ENCODE measurements at regions not wholly inside any gene's neighbourhood (a gene's known extent, or its start where the extent isn't known, plus 50 kb on each side); places are given as distances from the start of the nearest gene placed in this dataset.

- no CpG with 5 or more reads among the region's 6 CpGs for WGBS, 2 donors (ENCODE audit: extremely low coverage in 2 of 2, insufficient read length in 2 of 2, insufficient replicate concordance in 1 of 2)
- no peak overlapping the region for H3K27ac ChIP-seq (replicated peaks; ENCODE audit: low read length)
- no peaks in the 10 kb centered on the region for H3K79me1 ChIP-seq (ENCODE audit: low read depth, low read length)
These were observed 317.4 kb upstream of the UBE2E2 start for GRCh38 chr3:22885574-22886341.

GRCh38 chr3:22886439-22887068 is 316.6 kb upstream of the UBE2E2 start:
- H3K9ac ChIP-seq (ENCODE audit: low read depth, low read length, poor library complexity) = no peak overlapping the region
- no peak overlapping the region for H3K14ac ChIP-seq (ENCODE audit: low read length)
- H2BK120ac ChIP-seq (ENCODE audit: low read depth, low read length) = no peak overlapping the region
- no peak overlapping the region for H4K91ac ChIP-seq (ENCODE audit: low read depth, low read length, poor library complexity)
- H2AFZ ChIP-seq (ENCODE audit: low read length) = no peak overlapping the region
- H3K4me3 ChIP-seq (ENCODE audit: low read length in 2 of 2) = no peak overlapping the region
- no peak overlapping the region for H3K27ac ChIP-seq (replicated peaks; ENCODE audit: low read length)
- no peak overlapping the region for H2BK5ac ChIP-seq (ENCODE audit: low read length)
- no peak overlapping the region for H4K8ac ChIP-seq (ENCODE audit: low read depth, low read length)
- DNase-seq (ENCODE audit: low spot score) = no peak
- no peak overlapping the region for H3K18ac ChIP-seq (ENCODE audit: low read length)
- WGBS, 2 donors (ENCODE audit: extremely low coverage in 2 of 2, insufficient read length in 2 of 2, insufficient replicate concordance in 1 of 2) = no CpG with 5 or more reads among the region's 4 CpGs
- H3K9me3 ChIP-seq (replicated peaks in 1 of 2; ENCODE audit: control insufficient read depth in 2 of 2, insufficient read depth in 1 of 2, low read depth in 1 of 2, low read length in 2 of 2) = no peaks in the 10 kb centered on the region
- no peaks in the 10 kb centered on the region for H3K79me1 ChIP-seq (ENCODE audit: low read depth, low read length)
- H3K4ac ChIP-seq (ENCODE audit: low read length) = no peak overlapping the region
- no peaks in the 10 kb centered on the region for H3K36me3 ChIP-seq (replicated peaks in 1 of 2; ENCODE audit: control insufficient read depth in 2 of 2, insufficient read depth in 2 of 2, low read length in 2 of 2)
- H3K23ac ChIP-seq (ENCODE audit: low read depth, low read length, poor library complexity) = no peak overlapping the region
- no peak overlapping the region for H2BK15ac ChIP-seq (ENCODE audit: low read length)
- no peak overlapping the region for H2AK5ac ChIP-seq (ENCODE audit: low read depth, low read length)
- no peak overlapping the region for H3K4me2 ChIP-seq (ENCODE audit: insufficient read depth, low read length, poor library complexity, severe bottlenecking)
- H2BK12ac ChIP-seq (ENCODE audit: low read length) = no peak overlapping the region
- H3K27me3 ChIP-seq (ENCODE audit: control insufficient read depth in 3 of 3, insufficient read depth in 3 of 3, low read depth in 1 of 3, low read length in 3 of 3) = no peaks in the 10 kb centered on the region
- H3K4me1 ChIP-seq (ENCODE audit: control insufficient read depth in 2 of 2, insufficient read depth in 1 of 2, low read depth in 1 of 2, low read length in 2 of 2) = no peaks in the 10 kb centered on the region

More at GRCh38 chr3:22885574-22886341, 317.4 kb upstream of the UBE2E2 start:
- H3K23ac ChIP-seq (ENCODE audit: low read depth, low read length, poor library complexity) = no peak overlapping the region
- DNase-seq (ENCODE audit: low spot score) = no peak
- no peaks in the 10 kb centered on the region for H3K27me3 ChIP-seq (ENCODE audit: control insufficient read depth in 3 of 3, insufficient read depth in 3 of 3, low read depth in 1 of 3, low read length in 3 of 3)
- no peak overlapping the region for H4K8ac ChIP-seq (ENCODE audit: low read depth, low read length)
- H2AFZ ChIP-seq (ENCODE audit: low read length) = no peak overlapping the region
- no peaks in the 10 kb centered on the region for H3K36me3 ChIP-seq (replicated peaks in 1 of 2; ENCODE audit: control insufficient read depth in 2 of 2, insufficient read depth in 2 of 2, low read length in 2 of 2)
- H3K4me1 ChIP-seq (ENCODE audit: control insufficient read depth in 2 of 2, insufficient read depth in 1 of 2, low read depth in 1 of 2, low read length in 2 of 2) = no peaks in the 10 kb centered on the region
- H2BK120ac ChIP-seq (ENCODE audit: low read depth, low read length) = no peak overlapping the region
- no peak overlapping the region for H4K91ac ChIP-seq (ENCODE audit: low read depth, low read length, poor library complexity)
- H3K14ac ChIP-seq (ENCODE audit: low read length) = no peak overlapping the region
- H2AK5ac ChIP-seq (ENCODE audit: low read depth, low read length) = no peak overlapping the region
- H3K4me2 ChIP-seq (ENCODE audit: insufficient read depth, low read length, poor library complexity, severe bottlenecking) = no peak overlapping the region
- H3K4ac ChIP-seq (ENCODE audit: low read length) = no peak overlapping the region
- H3K9me3 ChIP-seq (replicated peaks in 1 of 2; ENCODE audit: control insufficient read depth in 2 of 2, insufficient read depth in 1 of 2, low read depth in 1 of 2, low read length in 2 of 2) = no peaks in the 10 kb centered on the region
- H2BK12ac ChIP-seq (ENCODE audit: low read length) = no peak overlapping the region
- H2BK5ac ChIP-seq (ENCODE audit: low read length) = no peak overlapping the region
- no peak overlapping the region for H3K18ac ChIP-seq (ENCODE audit: low read length)
- no peak overlapping the region for H3K4me3 ChIP-seq (ENCODE audit: low read length in 2 of 2)
- no peak overlapping the region for H2BK15ac ChIP-seq (ENCODE audit: low read length)
- H3K9ac ChIP-seq (ENCODE audit: low read depth, low read length, poor library complexity) = no peak overlapping the region

- Histone ChIP-seq H3K9ac (ENCODE audit: low read depth, low read length, poor library complexity) (no peak overlapping the region), H3K79me1 (ENCODE audit: low read depth, low read length) (no peaks in the 10 kb centered on the region), H3K14ac (ENCODE audit: low read length) (no peak overlapping the region), H3K36me3 (replicated peaks in 1 of 2; ENCODE audit: control insufficient read depth in 2 of 2, insufficient read depth in 2 of 2, low read length in 2 of 2) (no peaks in the 10 kb centered on the region), H3K4me1 (ENCODE audit: control insufficient read depth in 2 of 2, insufficient read depth in 1 of 2, low read depth in 1 of 2, low read length in 2 of 2) (no peaks in the 10 kb centered on the region), H3K9me3 (replicated peaks in 1 of 2; ENCODE audit: control insufficient read depth in 2 of 2, insufficient read depth in 1 of 2, low read depth in 1 of 2, low read length in 2 of 2) (no peaks in the 10 kb centered on the region), H3K4me3 (ENCODE audit: low read length in 2 of 2) (no peak overlapping the region), H4K8ac (ENCODE audit: low read depth, low read length) (no peak overlapping the region), H3K27me3 (ENCODE audit: control insufficient read depth in 3 of 3, insufficient read depth in 3 of 3, low read depth in 1 of 3, low read length in 3 of 3) (no peaks in the 10 kb centered on the region), H3K4me2 (ENCODE audit: insufficient read depth, low read length, poor library complexity, severe bottlenecking) (no peak overlapping the region), H2BK5ac (ENCODE audit: low read length) (no peak overlapping the region), H3K23ac (ENCODE audit: low read depth, low read length, poor library complexity) (no peak overlapping the region), H3K27ac (replicated peaks; ENCODE audit: low read length) (no peak overlapping the region), H4K91ac (ENCODE audit: low read depth, low read length, poor library complexity) (no peak overlapping the region), H3K4ac (ENCODE audit: low read length) (no peak overlapping the region), H2BK12ac (ENCODE audit: low read length) (no peak overlapping the region), H2AFZ (ENCODE audit: low read length) (no peak overlapping the region), H2BK120ac (ENCODE audit: low read depth, low read length) (no peak overlapping the region), H2BK15ac (ENCODE audit: low read length) (no peak overlapping the region), H2AK5ac (ENCODE audit: low read depth, low read length) (no peak overlapping the region), H3K18ac (ENCODE audit: low read length) (no peak overlapping the region)
- no CpG with 5 or more reads among the region's 2 CpGs for WGBS, 2 donors (ENCODE audit: extremely low coverage in 2 of 2, insufficient read length in 2 of 2, insufficient replicate concordance in 1 of 2)
- no peak for DNase-seq (ENCODE audit: low spot score)
These were observed 315.3 kb upstream of the UBE2E2 start for GRCh38 chr3:22887664-22888291.

- Histone ChIP-seq H2AK5ac (ENCODE audit: low read depth, low read length) (no peak overlapping the region), H3K4ac (ENCODE audit: low read length) (no peak overlapping the region), H3K23ac (ENCODE audit: low read depth, low read length, poor library complexity) (no peak overlapping the region), H3K27me3 (ENCODE audit: control insufficient read depth in 3 of 3, insufficient read depth in 3 of 3, low read depth in 1 of 3, low read length in 3 of 3) (no peaks in the 10 kb centered on the region), H3K18ac (ENCODE audit: low read length) (no peak overlapping the region), H3K9me3 (replicated peaks in 1 of 2; ENCODE audit: control insufficient read depth in 2 of 2, insufficient read depth in 1 of 2, low read depth in 1 of 2, low read length in 2 of 2) (no peaks in the 10 kb centered on the region), H2BK15ac (ENCODE audit: low read length) (no peak overlapping the region), H2BK120ac (ENCODE audit: low read depth, low read length) (no peak overlapping the region), H3K4me1 (ENCODE audit: control insufficient read depth in 2 of 2, insufficient read depth in 1 of 2, low read depth in 1 of 2, low read length in 2 of 2) (no peaks in the 10 kb centered on the region), H3K4me2 (ENCODE audit: insufficient read depth, low read length, poor library complexity, severe bottlenecking) (no peak overlapping the region), H4K8ac (ENCODE audit: low read depth, low read length) (no peak overlapping the region), H3K27ac (replicated peaks; ENCODE audit: low read length) (no peak overlapping the region), H2BK12ac (ENCODE audit: low read length) (no peak overlapping the region), H3K4me3 (ENCODE audit: low read length in 2 of 2) (no peak overlapping the region), H2BK5ac (ENCODE audit: low read length) (no peak overlapping the region), H3K14ac (ENCODE audit: low read length) (no peak overlapping the region), H3K36me3 (replicated peaks in 1 of 2; ENCODE audit: control insufficient read depth in 2 of 2, insufficient read depth in 2 of 2, low read length in 2 of 2) (no peaks in the 10 kb centered on the region), H3K9ac (ENCODE audit: low read depth, low read length, poor library complexity) (no peak overlapping the region), H4K91ac (ENCODE audit: low read depth, low read length, poor library complexity) (no peak overlapping the region), H3K79me1 (ENCODE audit: low read depth, low read length) (no peaks in the 10 kb centered on the region), H2AFZ (ENCODE audit: low read length) (no peak overlapping the region)
- no CpG with 5 or more reads among the region's 2 CpGs for WGBS, 2 donors (ENCODE audit: extremely low coverage in 2 of 2, insufficient read length in 2 of 2, insufficient replicate concordance in 1 of 2)
- no peak for DNase-seq (ENCODE audit: low spot score)
These were observed 310.0 kb upstream of the UBE2E2 start for GRCh38 chr3:22893101-22893500.
